ENCODE measurements at regions not wholly inside any gene's neighbourhood (a gene's known extent, or its start where the extent isn't known, plus 50 kb on each side); places are given as distances from the start of the nearest gene placed in this dataset.

GRCh38 chr6:163646133-163646532 is 231.6 kb downstream of the QKI start:
- Mint-ChIP-seq H3K36me3 (ENCODE audit: low read depth) (no peaks in the 10 kb centered on the region), H3K4me3 (ENCODE audit: unreplicated experiment) (no peak overlapping the region), H3K9me3 (ENCODE audit: low read depth) (no peaks in the 10 kb centered on the region), H3K4me1 (ENCODE audit: low read depth) (no peaks in the 10 kb centered on the region), H3K27ac (ENCODE audit: unreplicated experiment) (no peak overlapping the region), H3K27me3 (ENCODE audit: low read depth) (no peaks in the 10 kb centered on the region)
- no peak for DNase-seq (ENCODE audit: low spot score)
- no peak for TF ChIP-seq CTCF (IDR thresholded peaks at IDR 0.05)

DNA sequence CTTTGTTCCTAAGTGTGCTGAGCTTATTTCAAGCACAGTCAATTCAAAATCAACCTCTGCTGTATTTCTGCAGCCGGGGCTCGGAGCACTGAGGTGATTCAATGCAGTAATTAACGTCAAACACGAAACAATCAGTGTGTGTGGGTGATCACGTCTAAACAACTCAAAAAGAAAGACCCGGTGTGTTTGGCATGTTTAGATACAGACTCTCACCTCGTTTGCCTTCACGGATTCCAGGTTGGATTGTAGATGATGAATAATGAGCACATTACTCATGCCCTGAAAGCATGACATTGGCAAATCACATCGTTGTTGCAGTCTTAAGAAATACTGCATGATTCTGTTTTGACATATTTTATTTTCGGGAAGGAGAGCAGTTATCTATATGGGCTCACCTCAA is 231.0 kb downstream of the QKI start:
- no peak for TF ChIP-seq CTCF (IDR thresholded peaks at IDR 0.05)
- H3K27me3 Mint-ChIP-seq (ENCODE audit: low read depth): no peaks in the 10 kb centered on the region
- no peak for DNase-seq (ENCODE audit: low spot score)
- H3K9me3 Mint-ChIP-seq (ENCODE audit: low read depth): no peaks in the 10 kb centered on the region
- no peaks in the 10 kb centered on the region for H3K36me3 Mint-ChIP-seq (ENCODE audit: low read depth)
- no peaks in the 10 kb centered on the region for H3K4me1 Mint-ChIP-seq (ENCODE audit: low read depth)
- H3K4me3 Mint-ChIP-seq (ENCODE audit: unreplicated experiment): no peak overlapping the region
- H3K27ac Mint-ChIP-seq (ENCODE audit: unreplicated experiment): no peak overlapping the region

GRCh38 chr6:163643866-163644265 is 229.3 kb downstream of the QKI start:
- H3K4me1 Mint-ChIP-seq (ENCODE audit: low read depth): no peaks in the 10 kb centered on the region
- no peak for DNase-seq (ENCODE audit: low spot score)
- H3K27ac Mint-ChIP-seq (ENCODE audit: unreplicated experiment): no peak overlapping the region
- no peak overlapping the region for H3K4me3 Mint-ChIP-seq (ENCODE audit: unreplicated experiment)
- H3K27me3 Mint-ChIP-seq (ENCODE audit: low read depth): no peaks in the 10 kb centered on the region
- H3K9me3 Mint-ChIP-seq (ENCODE audit: low read depth): no peaks in the 10 kb centered on the region
- no peak for TF ChIP-seq CTCF (IDR thresholded peaks at IDR 0.05)
- no peaks in the 10 kb centered on the region for H3K36me3 Mint-ChIP-seq (ENCODE audit: low read depth)

GRCh38 chr6:163641706-163642105 is 227.2 kb downstream of the QKI start:
- Mint-ChIP-seq H3K9me3 (ENCODE audit: low read depth) (no peaks in the 10 kb centered on the region), H3K27ac (ENCODE audit: unreplicated experiment) (no peak overlapping the region), H3K36me3 (ENCODE audit: low read depth) (no peaks in the 10 kb centered on the region), H3K27me3 (ENCODE audit: low read depth) (no peaks in the 10 kb centered on the region), H3K4me1 (ENCODE audit: low read depth) (no peaks in the 10 kb centered on the region), H3K4me3 (ENCODE audit: unreplicated experiment) (no peak overlapping the region)
- DNase-seq (ENCODE audit: low spot score): no peak
- TF ChIP-seq CTCF (IDR thresholded peaks at IDR 0.05): no peak

DNA sequence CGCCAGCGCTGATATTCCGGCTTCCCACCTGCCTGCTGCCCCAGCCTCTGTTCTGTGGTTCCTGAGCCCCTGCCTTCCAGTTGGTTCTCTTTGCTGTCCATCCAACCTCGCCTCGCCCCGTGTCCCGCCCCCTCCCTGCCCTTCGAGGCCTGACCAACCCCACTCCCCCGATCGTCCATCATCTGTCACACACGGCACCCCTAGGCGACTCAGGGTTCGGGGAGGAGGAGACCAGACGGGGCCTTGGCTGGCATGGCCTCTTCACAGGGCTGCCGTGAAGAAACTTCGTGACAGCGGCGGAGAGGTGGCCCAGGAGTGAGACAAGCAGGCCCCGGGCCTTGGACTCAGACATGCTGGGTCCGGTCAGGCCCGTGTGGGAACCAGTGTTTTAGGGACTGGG is 226.1 kb downstream of the QKI start:
- H3K27ac Mint-ChIP-seq (ENCODE audit: unreplicated experiment): no peak overlapping the region
- H3K4me3 Mint-ChIP-seq (ENCODE audit: unreplicated experiment): no peak overlapping the region
- no peaks in the 10 kb centered on the region for H3K27me3 Mint-ChIP-seq (ENCODE audit: low read depth)
- H3K4me1 Mint-ChIP-seq (ENCODE audit: low read depth): no peaks in the 10 kb centered on the region
- H3K36me3 Mint-ChIP-seq (ENCODE audit: low read depth): no peaks in the 10 kb centered on the region
- H3K9me3 Mint-ChIP-seq (ENCODE audit: low read depth): no peaks in the 10 kb centered on the region
- DNase-seq (ENCODE audit: low spot score): no peak
- no peak for TF ChIP-seq CTCF (IDR thresholded peaks at IDR 0.05)
